ENCODE measurements at regions not wholly inside any gene's neighbourhood (a gene's known extent, or its start where the extent isn't known, plus 50 kb on each side); places are given as distances from the start of the nearest gene placed in this dataset.

- Mint-ChIP-seq H3K27me3 (peaks cover 7% of the 10 kb centered on the region), H3K4me1 (no peaks in the 10 kb centered on the region), H3K4me3 (no peak overlapping the region), H3K27ac (no peak overlapping the region), H3K9me3 (peaks cover 0 to 4% (median 0%) of the 10 kb centered on the region in 3 donors), H3K36me3 (no peaks in the 10 kb centered on the region)
Observed at GRCh38 chr13:111027458-111028439, 87.4 kb upstream of the ARHGEF7 start.

GRCh38 chr13:111025310-111025709 lies 89.8 kb upstream of the ARHGEF7 start:
- Mint-ChIP-seq H3K4me3 (no peak overlapping the region), H3K27me3 (peaks cover 7% of the 10 kb centered on the region), H3K9me3 (peaks cover 6 to 9% (median 7%) of the 10 kb centered on the region in 3 donors), H3K4me1 (no peaks in the 10 kb centered on the region), H3K36me3 (peaks cover 2% of the 10 kb centered on the region), H3K27ac (no peak overlapping the region)

- H3K27me3 Mint-ChIP-seq = peaks cover 4% of the 10 kb centered on the region
- H3K36me3 Mint-ChIP-seq = peaks cover 2% of the 10 kb centered on the region
- no peaks in the 10 kb centered on the region for H3K4me1 Mint-ChIP-seq
- no peak overlapping the region for H3K27ac Mint-ChIP-seq
- no peak overlapping the region for H3K4me3 Mint-ChIP-seq
- H3K9me3 Mint-ChIP-seq = peaks cover 6 to 9% (median 7%) of the 10 kb centered on the region in 3 donors
Observed at GRCh38 chr13:111022886-111023285, 92.2 kb upstream of the ARHGEF7 start.

- H3K4me1 Mint-ChIP-seq = no peaks in the 10 kb centered on the region
- no peak overlapping the region for H3K27ac Mint-ChIP-seq
- H3K9me3 Mint-ChIP-seq = peaks cover 6 to 9% (median 7%) of the 10 kb centered on the region in 3 donors
- H3K4me3 Mint-ChIP-seq = no peak overlapping the region
- peaks cover 2% of the 10 kb centered on the region for H3K36me3 Mint-ChIP-seq
- peaks cover 4% of the 10 kb centered on the region for H3K27me3 Mint-ChIP-seq
Observed at GRCh38 chr13:111022241-111022640, 92.9 kb upstream of the ARHGEF7 start.

GRCh38 chr13:111021270-111021669 lies 93.8 kb upstream of the ARHGEF7 start:
- peaks cover 4% of the 10 kb centered on the region for H3K27me3 Mint-ChIP-seq
- no peak overlapping the region for H3K27ac Mint-ChIP-seq
- H3K4me1 Mint-ChIP-seq = peaks cover 0 to 1% (median 0%) of the 10 kb centered on the region in 3 donors
- peaks cover 6 to 9% (median 8%) of the 10 kb centered on the region in 3 donors for H3K9me3 Mint-ChIP-seq
- H3K36me3 Mint-ChIP-seq = peaks cover 3% of the 10 kb centered on the region
- H3K4me3 Mint-ChIP-seq = no peak overlapping the region

- Mint-ChIP-seq H3K27ac (no peak overlapping the region), H3K36me3 (peaks cover 3% of the 10 kb centered on the region), H3K27me3 (peaks cover 4% of the 10 kb centered on the region), H3K4me3 (no peak overlapping the region), H3K4me1 (peaks cover 0 to 1% (median 0%) of the 10 kb centered on the region in 3 donors), H3K9me3 (peaks cover 6 to 10% (median 9%) of the 10 kb centered on the region in 3 donors)
Observed at GRCh38 chr13:111020546-111020945, 94.6 kb upstream of the ARHGEF7 start.

- Mint-ChIP-seq H3K4me1 (peaks cover 0 to 1% (median 0%) of the 10 kb centered on the region in 3 donors), H3K4me3 (no peak overlapping the region), H3K9me3 (peaks cover 6 to 10% (median 9%) of the 10 kb centered on the region in 3 donors), H3K27me3 (peaks cover 5% of the 10 kb centered on the region), H3K36me3 (peaks cover 3% of the 10 kb centered on the region), H3K27ac (no peak overlapping the region)
Observed at GRCh38 chr13:111020021-111020420, 95.1 kb upstream of the ARHGEF7 start.

GRCh38 chr13:111017755-111018459 lies 97.2 kb upstream of the ARHGEF7 start:
- Mint-ChIP-seq H3K9me3 (peaks cover 6 to 9% (median 7%) of the 10 kb centered on the region in 3 donors), H3K27ac (no peak overlapping the region), H3K36me3 (peaks cover 3% of the 10 kb centered on the region), H3K4me3 (no peak overlapping the region), H3K4me1 (peaks cover 0 to 1% (median 0%) of the 10 kb centered on the region in 3 donors), H3K27me3 (peaks cover 6% of the 10 kb centered on the region)

GRCh38 chr13:111013196-111013595 lies 98.3 kb upstream of the ANKRD10 start:
- no peak overlapping the region for H3K4me3 Mint-ChIP-seq
- H3K9me3 Mint-ChIP-seq = peaks cover 0 to 6% (median 0%) of the 10 kb centered on the region in 3 donors
- H3K27me3 Mint-ChIP-seq = peaks cover 8% of the 10 kb centered on the region
- H3K36me3 Mint-ChIP-seq = peaks cover 1% of the 10 kb centered on the region
- H3K27ac Mint-ChIP-seq = no peak overlapping the region
- H3K4me1 Mint-ChIP-seq = peaks cover 0 to 1% (median 0%) of the 10 kb centered on the region in 3 donors

GRCh38 chr13:111011899-111012298 lies 97.0 kb upstream of the ANKRD10 start:
- H3K9me3 Mint-ChIP-seq = peaks cover 4 to 6% (median 5%) of the 10 kb centered on the region in 3 donors
- no peaks in the 10 kb centered on the region for H3K36me3 Mint-ChIP-seq
- no peak overlapping the region for H3K4me3 Mint-ChIP-seq
- H3K4me1 Mint-ChIP-seq = no peaks in the 10 kb centered on the region
- H3K27me3 Mint-ChIP-seq = peaks cover 8% of the 10 kb centered on the region
- H3K27ac Mint-ChIP-seq = no peak overlapping the region

- H3K27me3 Mint-ChIP-seq = peaks cover 2% of the 10 kb centered on the region
Observed at GRCh38 chr13:111008351-111008750, 93.5 kb upstream of the ANKRD10 start.

GRCh38 chr13:111007209-111007608 lies 92.3 kb upstream of the ANKRD10 start:
- peaks cover 2% of the 10 kb centered on the region for H3K27me3 Mint-ChIP-seq
- peaks cover 4 to 10% (median 8%) of the 10 kb centered on the region in 3 donors for H3K9me3 Mint-ChIP-seq
- H3K36me3 Mint-ChIP-seq = no peaks in the 10 kb centered on the region
- no peak overlapping the region for H3K4me3 Mint-ChIP-seq
- H3K4me1 Mint-ChIP-seq = no peaks in the 10 kb centered on the region
- no peak overlapping the region for H3K27ac Mint-ChIP-seq

More at GRCh38 chr13:111008351-111008750, 93.5 kb upstream of the ANKRD10 start:
- peaks cover 4 to 10% (median 8%) of the 10 kb centered on the region in 3 donors for H3K9me3 Mint-ChIP-seq
- H3K4me3 Mint-ChIP-seq = no peak overlapping the region
- H3K4me1 Mint-ChIP-seq = no peaks in the 10 kb centered on the region
- H3K36me3 Mint-ChIP-seq = no peaks in the 10 kb centered on the region
- H3K27ac Mint-ChIP-seq = no peak overlapping the region

GRCh38 chr13:111006506-111007031 lies 91.7 kb upstream of the ANKRD10 start:
- H3K36me3 Mint-ChIP-seq = no peaks in the 10 kb centered on the region
- H3K4me3 Mint-ChIP-seq = no peak overlapping the region
- H3K27me3 Mint-ChIP-seq = peaks cover 2% of the 10 kb centered on the region
- H3K27ac Mint-ChIP-seq = no peak overlapping the region
- peaks cover 4 to 10% (median 7%) of the 10 kb centered on the region in 3 donors for H3K9me3 Mint-ChIP-seq
- H3K4me1 Mint-ChIP-seq = no peaks in the 10 kb centered on the region

GRCh38 chr13:111005808-111006505 lies 91.1 kb upstream of the ANKRD10 start:
- no peak overlapping the region for H3K27ac Mint-ChIP-seq
- H3K36me3 Mint-ChIP-seq = no peaks in the 10 kb centered on the region
- H3K9me3 Mint-ChIP-seq = peaks cover 4 to 10% (median 6%) of the 10 kb centered on the region in 3 donors
- H3K4me1 Mint-ChIP-seq = no peaks in the 10 kb centered on the region
- H3K4me3 Mint-ChIP-seq = no peak overlapping the region
- peaks cover 2% of the 10 kb centered on the region for H3K27me3 Mint-ChIP-seq

Data from IgD-negative memory B cell (primary cell).